ENCODE measurements at regions not wholly inside any gene's neighbourhood (a gene's known extent, or its start where the extent isn't known, plus 50 kb on each side); places are given as distances from the start of the nearest gene placed in this dataset.

GRCh38 chr11:33444835-33445594 lies 187.8 kb downstream of the HIPK3 start:
- H3K36me3 ChIP-seq (replicated peaks; ENCODE audit: insufficient read depth, low read depth), result no peaks in the 10 kb centered on the region
- no peak overlapping the region for H3K4me2 ChIP-seq
- no peak overlapping the region for H2AFZ ChIP-seq
- H3K4me1 ChIP-seq (ENCODE audit: insufficient read depth), result no peaks in the 10 kb centered on the region
- H3K27me3 ChIP-seq, result no peaks in the 10 kb centered on the region
- H3K79me2 ChIP-seq, result no peaks in the 10 kb centered on the region
- no peak overlapping the region for H3K27ac ChIP-seq
- H3K9me3 ChIP-seq (ENCODE audit: low read depth), result no peaks in the 10 kb centered on the region
- no peak overlapping the region for H3K4me3 ChIP-seq
- DNase-seq (ENCODE audit: low spot score), result no peak
- H3K9me2 ChIP-seq (replicated peaks; ENCODE audit: insufficient read depth), result no peaks in the 10 kb centered on the region
- WGBS (ENCODE audit: low lambda C conversion rate, missing lambda C conversion rate), result 96% methylated on average over 4 of the region's 4 CpGs
- no peaks in the 10 kb centered on the region for H4K20me1 ChIP-seq (ENCODE audit: insufficient read depth, poor library complexity, severe bottlenecking)
- TF ChIP-seq CTCF (IDR thresholded peaks at IDR 0.05; ENCODE audit: poor library complexity), result no peak
- no peak for TF ChIP-seq EZH2 (IDR thresholded peaks at IDR 0.05; ENCODE audit: borderline replicate concordance)
- no peak for TF ChIP-seq EZH2phosphoT487 (IDR thresholded peaks at IDR 0.05; ENCODE audit: low read depth, severe bottlenecking, unreplicated experiment)

- Histone ChIP-seq H3K36me3 (replicated peaks; ENCODE audit: insufficient read depth, low read depth) (no peaks in the 10 kb centered on the region), H4K20me1 (ENCODE audit: insufficient read depth, poor library complexity, severe bottlenecking) (no peaks in the 10 kb centered on the region), H3K27me3 (no peaks in the 10 kb centered on the region), H3K4me2 (no peak overlapping the region), H2AFZ (no peak overlapping the region), H3K27ac (no peak overlapping the region), H3K79me2 (no peaks in the 10 kb centered on the region), H3K9me3 (ENCODE audit: low read depth) (no peaks in the 10 kb centered on the region), H3K4me3 (no peak overlapping the region), H3K9me2 (replicated peaks; ENCODE audit: insufficient read depth) (no peaks in the 10 kb centered on the region), H3K4me1 (ENCODE audit: insufficient read depth) (no peaks in the 10 kb centered on the region)
- TF ChIP-seq EZH2 (IDR thresholded peaks at IDR 0.05; ENCODE audit: borderline replicate concordance) (no peak), EZH2phosphoT487 (IDR thresholded peaks at IDR 0.05; ENCODE audit: low read depth, severe bottlenecking, unreplicated experiment) (no peak), CTCF (IDR thresholded peaks at IDR 0.05; ENCODE audit: poor library complexity) (no peak)
- no peak for DNase-seq (ENCODE audit: low spot score)
These were observed 186.5 kb downstream of the HIPK3 start for GRCh38 chr11:33443684-33444083.

- no peaks in the 10 kb centered on the region for H3K4me1 ChIP-seq (ENCODE audit: insufficient read depth)
- H3K4me2 ChIP-seq, result no peak overlapping the region
- no peak overlapping the region for H3K27ac ChIP-seq
- H3K9me3 ChIP-seq (ENCODE audit: low read depth), result no peaks in the 10 kb centered on the region
- no peaks in the 10 kb centered on the region for H3K79me2 ChIP-seq
- H3K27me3 ChIP-seq, result no peaks in the 10 kb centered on the region
- H2AFZ ChIP-seq, result no peak overlapping the region
- no peak for DNase-seq (ENCODE audit: low spot score)
- no peak overlapping the region for H3K4me3 ChIP-seq
- no peaks in the 10 kb centered on the region for H3K9me2 ChIP-seq (replicated peaks; ENCODE audit: insufficient read depth)
- H4K20me1 ChIP-seq (ENCODE audit: insufficient read depth, poor library complexity, severe bottlenecking), result no peaks in the 10 kb centered on the region
- WGBS (ENCODE audit: low lambda C conversion rate, missing lambda C conversion rate), result 87% methylated on average over 7 of the region's 7 CpGs
- no peak for TF ChIP-seq CTCF (IDR thresholded peaks at IDR 0.05; ENCODE audit: poor library complexity)
- TF ChIP-seq EZH2 (IDR thresholded peaks at IDR 0.05; ENCODE audit: borderline replicate concordance), result no peak
- TF ChIP-seq EZH2phosphoT487 (IDR thresholded peaks at IDR 0.05; ENCODE audit: low read depth, severe bottlenecking, unreplicated experiment), result no peak
- no peaks in the 10 kb centered on the region for H3K36me3 ChIP-seq (replicated peaks; ENCODE audit: insufficient read depth, low read depth)
These were observed 181.1 kb downstream of the HIPK3 start for GRCh38 chr11:33438301-33438700.

Measured in hepatocyte (in vitro differentiated cells).